ENCODE measurements at regions not wholly inside any gene's neighbourhood (a gene's known extent, or its start where the extent isn't known, plus 50 kb on each side); places are given as distances from the start of the nearest gene placed in this dataset.

- no peak overlapping the region for H3K4me3 Mint-ChIP-seq
- no peak for TF ChIP-seq ZNF232 (CRISPR knock-in tag; IDR thresholded peaks at IDR 0.05)
- TF ChIP-seq FOXP1 (CRISPR knock-in tag; IDR thresholded peaks at IDR 0.05; ENCODE audit: borderline replicate concordance): no peak
- TF ChIP-seq, protein P1, sequence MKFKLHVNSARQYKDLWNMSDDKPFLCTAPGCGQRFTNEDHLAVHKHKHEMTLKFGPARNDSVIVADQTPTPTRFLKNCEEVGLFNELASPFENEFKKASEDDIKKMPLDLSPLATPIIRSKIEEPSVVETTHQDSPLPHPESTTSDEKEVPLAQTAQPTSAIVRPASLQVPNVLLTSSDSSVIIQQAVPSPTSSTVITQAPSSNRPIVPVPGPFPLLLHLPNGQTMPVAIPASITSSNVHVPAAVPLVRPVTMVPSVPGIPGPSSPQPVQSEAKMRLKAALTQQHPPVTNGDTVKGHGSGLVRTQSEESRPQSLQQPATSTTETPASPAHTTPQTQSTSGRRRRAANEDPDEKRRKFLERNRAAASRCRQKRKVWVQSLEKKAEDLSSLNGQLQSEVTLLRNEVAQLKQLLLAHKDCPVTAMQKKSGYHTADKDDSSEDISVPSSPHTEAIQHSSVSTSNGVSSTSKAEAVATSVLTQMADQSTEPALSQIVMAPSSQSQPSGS (CRISPR knock-in tag; IDR thresholded peaks at IDR 0.05; ENCODE audit: borderline replicate concordance, low read depth): no peak
- H3K27me3 Mint-ChIP-seq (ENCODE audit: low read depth): no peaks in the 10 kb centered on the region
- no peaks in the 10 kb centered on the region for H3K9me3 Mint-ChIP-seq
- no peak for DNase-seq (ENCODE audit: low spot score)
- no peaks in the 10 kb centered on the region for H3K36me3 Mint-ChIP-seq
- H3K4me1 Mint-ChIP-seq: peaks cover 4% of the 10 kb centered on the region
- no peak overlapping the region for H3K27ac Mint-ChIP-seq
- no peak for ATAC-seq
- POLR2A ChIA-PET: no interaction called here
- CTCF ChIA-PET: no interaction called here
Observed at GRCh38 chr6:126477678-126478077, 137.8 kb downstream of the CENPW start.

- Mint-ChIP-seq H3K27ac (no peak overlapping the region), H3K9me3 (no peaks in the 10 kb centered on the region)
Observed at GRCh38 chr6:126480268-126480667, 140.4 kb downstream of the CENPW start.

More at GRCh38 chr6:126480268-126480667, 140.4 kb downstream of the CENPW start:
- ChIA-PET POLR2A (no interaction called here), CTCF (no interaction called here)
- ATAC-seq (no peak), DNase-seq (ENCODE audit: low spot score) (no peak)
- Mint-ChIP-seq H3K4me3 (no peak overlapping the region), H3K36me3 (no peaks in the 10 kb centered on the region), H3K27me3 (ENCODE audit: low read depth) (no peaks in the 10 kb centered on the region), H3K4me1 (no peaks in the 10 kb centered on the region)
- TF ChIP-seq, protein P1 (CRISPR knock-in tag; IDR thresholded peaks at IDR 0.05; ENCODE audit: borderline replicate concordance, low read depth): no peak
- TF ChIP-seq JAZF1 (CRISPR knock-in tag; IDR thresholded peaks at IDR 0.05): no peak
- TF ChIP-seq ZNF423 (CRISPR knock-in tag; IDR thresholded peaks at IDR 0.05): no peak
- no peak for TF ChIP-seq KAT7 (CRISPR knock-in tag; IDR thresholded peaks at IDR 0.05; ENCODE audit: borderline replicate concordance)
- no peak for TF ChIP-seq ZNF396 (CRISPR knock-in tag; IDR thresholded peaks at IDR 0.05; ENCODE audit: borderline replicate concordance)
- no peak for TF ChIP-seq SP1 (CRISPR knock-in tag; conservative IDR thresholded peaks at IDR 0.05)
- no peak for TF ChIP-seq AFF4 (CRISPR knock-in tag; IDR thresholded peaks at IDR 0.05; ENCODE audit: borderline replicate concordance)
- no peak for TF ChIP-seq ZNF121 (CRISPR knock-in tag; IDR thresholded peaks at IDR 0.05)
- TF ChIP-seq FOXP1 (CRISPR knock-in tag; IDR thresholded peaks at IDR 0.05; ENCODE audit: borderline replicate concordance): no peak
- TF ChIP-seq ARID4B (CRISPR knock-in tag; IDR thresholded peaks at IDR 0.05; ENCODE audit: borderline replicate concordance): no peak
- TF ChIP-seq GRHL2 (CRISPR knock-in tag; IDR thresholded peaks at IDR 0.05; ENCODE audit: insufficient replicate concordance, severe bottlenecking): no peak
- TF ChIP-seq ZNF416 (CRISPR knock-in tag; IDR thresholded peaks at IDR 0.05): no peak
- TF ChIP-seq JUN (CRISPR knock-in tag; IDR thresholded peaks at IDR 0.05): no peak
- TF ChIP-seq SMAD3 (CRISPR knock-in tag; IDR thresholded peaks at IDR 0.05; ENCODE audit: borderline replicate concordance): no peak
- TF ChIP-seq, protein P2, sequence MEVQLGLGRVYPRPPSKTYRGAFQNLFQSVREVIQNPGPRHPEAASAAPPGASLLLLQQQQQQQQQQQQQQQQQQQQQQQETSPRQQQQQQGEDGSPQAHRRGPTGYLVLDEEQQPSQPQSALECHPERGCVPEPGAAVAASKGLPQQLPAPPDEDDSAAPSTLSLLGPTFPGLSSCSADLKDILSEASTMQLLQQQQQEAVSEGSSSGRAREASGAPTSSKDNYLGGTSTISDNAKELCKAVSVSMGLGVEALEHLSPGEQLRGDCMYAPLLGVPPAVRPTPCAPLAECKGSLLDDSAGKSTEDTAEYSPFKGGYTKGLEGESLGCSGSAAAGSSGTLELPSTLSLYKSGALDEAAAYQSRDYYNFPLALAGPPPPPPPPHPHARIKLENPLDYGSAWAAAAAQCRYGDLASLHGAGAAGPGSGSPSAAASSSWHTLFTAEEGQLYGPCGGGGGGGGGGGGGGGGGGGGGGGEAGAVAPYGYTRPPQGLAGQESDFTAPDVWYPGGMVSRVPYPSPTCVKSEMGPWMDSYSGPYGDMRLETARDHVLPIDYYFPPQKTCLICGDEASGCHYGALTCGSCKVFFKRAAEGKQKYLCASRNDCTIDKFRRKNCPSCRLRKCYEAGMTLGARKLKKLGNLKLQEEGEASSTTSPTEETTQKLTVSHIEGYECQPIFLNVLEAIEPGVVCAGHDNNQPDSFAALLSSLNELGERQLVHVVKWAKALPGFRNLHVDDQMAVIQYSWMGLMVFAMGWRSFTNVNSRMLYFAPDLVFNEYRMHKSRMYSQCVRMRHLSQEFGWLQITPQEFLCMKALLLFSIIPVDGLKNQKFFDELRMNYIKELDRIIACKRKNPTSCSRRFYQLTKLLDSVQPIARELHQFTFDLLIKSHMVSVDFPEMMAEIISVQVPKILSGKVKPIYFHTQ (CRISPR knock-in tag; IDR thresholded peaks at IDR 0.05): no peak
- TF ChIP-seq MXD4 (CRISPR knock-in tag; IDR thresholded peaks at IDR 0.05; ENCODE audit: borderline replicate concordance): no peak
- no peak for TF ChIP-seq CREM (CRISPR knock-in tag; IDR thresholded peaks at IDR 0.05)

Data from WTC11 (cell line).